ENCODE measurements at regions not wholly inside any gene's neighbourhood (a gene's known extent, or its start where the extent isn't known, plus 50 kb on each side); places are given as distances from the start of the nearest gene placed in this dataset.

DNA sequence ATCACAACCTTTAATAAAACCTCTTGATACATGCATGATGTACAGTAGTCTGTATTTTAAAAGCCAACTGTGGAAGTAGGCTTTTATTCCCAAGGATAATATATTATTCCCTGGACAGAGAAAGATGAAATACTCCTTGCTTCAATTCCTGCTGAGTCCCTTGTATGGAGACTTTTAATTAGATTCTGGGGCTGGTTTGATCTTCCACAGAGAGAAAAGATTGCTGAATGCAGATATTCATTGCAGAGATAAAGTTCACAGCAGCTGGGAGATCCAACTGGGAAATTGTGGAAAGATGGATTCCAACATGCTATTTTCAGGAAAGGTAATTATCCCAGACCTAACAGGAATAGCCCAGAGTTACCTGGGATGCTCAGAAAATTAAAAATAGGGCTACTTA is 607.0 kb upstream of the HS6ST1 start:
- BruUV-seq (replicated peaks), result no TSS peak
- POLR2A ChIA-PET (ENCODE audit: unreplicated experiment), result no interaction called here
- no peaks in the 10 kb centered on the region for H3K27me3 ChIP-seq (ENCODE audit: low read length)

DNA sequence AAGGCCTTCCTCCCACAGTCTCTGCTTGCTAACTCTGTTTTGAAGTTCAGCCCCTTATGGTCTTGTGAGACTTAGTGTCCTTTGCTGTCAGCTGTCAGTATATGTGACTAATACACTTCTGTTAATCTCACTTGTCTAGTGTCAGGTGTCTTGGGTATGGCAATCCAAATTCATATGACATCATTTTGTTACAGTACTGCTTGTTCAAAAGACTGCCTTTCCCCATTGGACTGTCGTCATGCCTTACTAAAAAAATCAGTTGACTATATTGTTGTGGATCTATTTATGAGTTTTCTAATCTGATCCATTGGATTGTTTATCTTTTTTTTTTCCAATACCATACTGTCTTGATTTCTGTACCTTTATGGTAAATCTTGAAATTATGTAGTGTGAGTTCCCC is 611.4 kb upstream of the HS6ST1 start:
- BruUV-seq (replicated peaks), result no TSS peak
- CTCF ChIA-PET, result no interaction called here
- no peak for ATAC-seq

More for the DNA sequence above, 607.0 kb upstream of the HS6ST1 start:
- Histone ChIP-seq H3K27ac (ENCODE audit: low read length) (no peak overlapping the region), H3F3A (ENCODE audit: low read length, unreplicated experiment) (no peaks in the 10 kb centered on the region), H3K36me3 (ENCODE audit: low read depth, low read length) (no peaks in the 10 kb centered on the region), H3K9me2 (replicated peaks; ENCODE audit: low read length) (no peaks in the 10 kb centered on the region), H3K4me3 (ENCODE audit: low read length) (no peak overlapping the region), H3K9ac (ENCODE audit: low read length) (no peak overlapping the region), H3K79me2 (ENCODE audit: low read length) (no peaks in the 10 kb centered on the region), H4K20me1 (ENCODE audit: low read length) (no peaks in the 10 kb centered on the region), H3K9me3 (ENCODE audit: low read length) (no peaks in the 10 kb centered on the region), H3K4me1 (ENCODE audit: insufficient read depth, low read length) (no peaks in the 10 kb centered on the region), H3K4me2 (ENCODE audit: low read length) (no peak overlapping the region), H2AFZ (ENCODE audit: low read length) (no peak overlapping the region)
- CTCF ChIA-PET, result no interaction called here
- no peak for ATAC-seq
- TF ChIP-seq CTCF (conservative IDR thresholded peaks at IDR 0.05; ENCODE audit: low read depth, low read length) (no peak), EZH2phosphoT487 (IDR thresholded peaks at IDR 0.05; ENCODE audit: borderline replicate concordance, low read length) (no peak), EZH2 (IDR thresholded peaks at IDR 0.05; ENCODE audit: low read length, unreplicated experiment) (no peak)
- intact Hi-C loops (cut with micrococcal nuclease), result no loop called here
- no peak for DNase-seq

DNA sequence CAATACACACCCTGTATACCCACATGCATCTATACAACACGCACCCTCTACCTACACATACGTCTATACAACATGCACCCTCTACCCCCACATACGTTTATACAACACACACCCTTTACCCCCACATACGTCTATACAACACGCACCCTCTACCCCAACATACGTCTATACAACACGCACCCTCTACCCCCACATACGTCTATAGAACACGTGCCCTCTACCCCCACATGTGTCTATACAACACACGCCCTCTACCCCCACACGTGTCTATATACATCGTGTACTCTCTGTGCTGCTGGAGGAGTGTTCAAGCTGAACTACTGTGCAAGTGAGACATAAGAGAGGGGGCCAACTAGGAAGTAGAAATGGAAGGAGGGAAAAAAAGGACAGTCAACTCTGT is 621.7 kb upstream of the HS6ST1 start:
- no peaks in the 10 kb centered on the region for H3K4me1 ChIP-seq (ENCODE audit: insufficient read depth, low read length)
- H3K4me3 ChIP-seq (ENCODE audit: low read length), result no peak overlapping the region
- no peak overlapping the region for H3K27ac ChIP-seq (ENCODE audit: low read length)
- ATAC-seq, result no peak
- ChIA-PET POLR2A (ENCODE audit: unreplicated experiment) (no interaction called here), CTCF (no interaction called here)
- no peaks in the 10 kb centered on the region for H3K36me3 ChIP-seq (ENCODE audit: low read depth, low read length)
- H3K9me2 ChIP-seq (replicated peaks; ENCODE audit: low read length), result no peaks in the 10 kb centered on the region
- no peaks in the 10 kb centered on the region for H3K79me2 ChIP-seq (ENCODE audit: low read length)
- no peaks in the 10 kb centered on the region for H3F3A ChIP-seq (ENCODE audit: low read length, unreplicated experiment)
- no peaks in the 10 kb centered on the region for H3K27me3 ChIP-seq (ENCODE audit: low read length)
- no TSS peak for BruUV-seq (replicated peaks)
- TF ChIP-seq EZH2phosphoT487 (IDR thresholded peaks at IDR 0.05; ENCODE audit: borderline replicate concordance, low read length) (no peak), CTCF (conservative IDR thresholded peaks at IDR 0.05; ENCODE audit: low read depth, low read length) (no peak), EZH2 (IDR thresholded peaks at IDR 0.05; ENCODE audit: low read length, unreplicated experiment) (no peak)
- H4K20me1 ChIP-seq (ENCODE audit: low read length), result no peaks in the 10 kb centered on the region
- no peak overlapping the region for H2AFZ ChIP-seq (ENCODE audit: low read length)
- DNase-seq, result no peak
- intact Hi-C loops (cut with micrococcal nuclease), result no loop called here
- no peaks in the 10 kb centered on the region for H3K9me3 ChIP-seq (ENCODE audit: low read length)
- no peak overlapping the region for H3K4me2 ChIP-seq (ENCODE audit: low read length)
- no peak overlapping the region for H3K9ac ChIP-seq (ENCODE audit: low read length)

More for the DNA sequence above, 611.4 kb upstream of the HS6ST1 start:
- POLR2A ChIA-PET (ENCODE audit: unreplicated experiment), result no interaction called here
- H3K36me3 ChIP-seq (ENCODE audit: low read depth, low read length), result no peaks in the 10 kb centered on the region
- TF ChIP-seq CTCF (conservative IDR thresholded peaks at IDR 0.05; ENCODE audit: low read depth, low read length), result no peak
- no peak for TF ChIP-seq EZH2 (IDR thresholded peaks at IDR 0.05; ENCODE audit: low read length, unreplicated experiment)
- no peak for TF ChIP-seq EZH2phosphoT487 (IDR thresholded peaks at IDR 0.05; ENCODE audit: borderline replicate concordance, low read length)
- DNase-seq, result no peak
- H3K27ac ChIP-seq (ENCODE audit: low read length), result no peak overlapping the region
- no peak overlapping the region for H2AFZ ChIP-seq (ENCODE audit: low read length)
- H3K4me3 ChIP-seq (ENCODE audit: low read length), result no peak overlapping the region
- H3K4me2 ChIP-seq (ENCODE audit: low read length), result no peak overlapping the region
- H4K20me1 ChIP-seq (ENCODE audit: low read length), result no peaks in the 10 kb centered on the region
- H3K9me2 ChIP-seq (replicated peaks; ENCODE audit: low read length), result no peaks in the 10 kb centered on the region
- intact Hi-C loops (cut with micrococcal nuclease), result no loop called here
- H3K9ac ChIP-seq (ENCODE audit: low read length), result no peak overlapping the region
- H3K4me1 ChIP-seq (ENCODE audit: insufficient read depth, low read length), result no peaks in the 10 kb centered on the region
- no peaks in the 10 kb centered on the region for H3K79me2 ChIP-seq (ENCODE audit: low read length)
- no peaks in the 10 kb centered on the region for H3F3A ChIP-seq (ENCODE audit: low read length, unreplicated experiment)
- no peaks in the 10 kb centered on the region for H3K9me3 ChIP-seq (ENCODE audit: low read length)
- H3K27me3 ChIP-seq (ENCODE audit: low read length), result no peaks in the 10 kb centered on the region
